ENCODE measurements at regions not wholly inside any gene's neighbourhood (a gene's known extent, or its start where the extent isn't known, plus 50 kb on each side); places are given as distances from the start of the nearest gene placed in this dataset.

- no peak overlapping the region for H3K4me3 ChIP-seq (ENCODE audit: low read length)
- no peaks in the 10 kb centered on the region for H3K9me3 ChIP-seq (replicated peaks; ENCODE audit: low read length)
- H3K9ac ChIP-seq (ENCODE audit: low read depth, low read length) = no peak overlapping the region
- H3K27me3 ChIP-seq (ENCODE audit: control insufficient read depth, insufficient read depth, low read length) = no peaks in the 10 kb centered on the region
- no peaks in the 10 kb centered on the region for H3K4me1 ChIP-seq (ENCODE audit: control insufficient read depth, insufficient read depth, low read length)
- H3K4me2 ChIP-seq (ENCODE audit: low read length) = no peak overlapping the region
- H3K36me3 ChIP-seq (ENCODE audit: insufficient read depth, low read length) = no peaks in the 10 kb centered on the region
Observed at GRCh38 chr1:173128742-173129141, 78.0 kb upstream of the TNFSF18 start.

DNA sequence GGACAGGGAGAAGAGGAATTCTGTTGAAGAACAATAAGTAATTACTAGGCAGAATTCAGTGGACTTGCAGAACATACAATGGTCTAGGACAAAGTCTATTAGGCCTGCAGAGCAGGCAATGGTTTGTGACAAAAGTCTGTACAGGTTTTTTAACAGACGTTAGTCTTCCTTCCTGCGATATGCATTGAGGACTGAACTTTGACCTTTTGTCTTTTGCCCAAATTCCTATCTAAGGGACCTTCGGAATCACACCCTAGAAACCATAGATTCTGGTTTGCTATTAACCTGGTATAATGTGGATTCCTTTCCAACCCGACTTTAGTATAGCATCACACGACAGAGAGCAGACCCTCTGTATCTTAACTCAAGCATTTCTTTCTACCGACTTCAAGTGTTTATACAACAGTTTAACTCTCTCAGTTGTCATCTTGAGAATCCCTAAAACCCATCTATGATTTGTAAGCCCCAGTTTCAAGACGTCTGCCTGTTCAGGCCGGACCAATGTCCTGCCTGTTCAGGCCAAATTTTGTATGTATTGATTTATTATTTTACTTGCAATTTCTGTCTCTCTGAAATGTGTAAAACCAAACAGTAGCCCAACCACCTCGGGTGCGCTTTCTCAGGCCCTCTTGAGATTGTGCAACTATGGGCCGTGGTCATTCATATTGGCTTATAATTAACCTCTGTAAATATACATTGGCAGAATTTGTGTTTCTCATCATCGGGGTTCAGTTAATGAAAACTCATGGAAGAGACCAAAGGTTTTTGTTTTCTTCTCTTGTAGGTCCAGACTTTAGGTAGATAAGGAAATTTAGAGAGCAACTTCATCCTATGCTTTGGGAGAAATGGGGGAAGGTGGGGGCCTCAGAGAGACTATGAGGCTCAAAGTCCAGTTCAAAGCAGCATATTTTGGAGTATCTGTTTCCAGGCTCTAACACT lies 76.9 kb upstream of the TNFSF18 start:
- H3K4me3 ChIP-seq (ENCODE audit: low read length) = no peak overlapping the region
- H3K4me1 ChIP-seq (ENCODE audit: control insufficient read depth, insufficient read depth, low read length) = peaks cover 11% of the 10 kb centered on the region
- no peak overlapping the region for H3K9ac ChIP-seq (ENCODE audit: low read depth, low read length)
- no peaks in the 10 kb centered on the region for H3K36me3 ChIP-seq (ENCODE audit: insufficient read depth, low read length)
- no peaks in the 10 kb centered on the region for H3K27me3 ChIP-seq (ENCODE audit: control insufficient read depth, insufficient read depth, low read length)
- no peak overlapping the region for H3K4me2 ChIP-seq (ENCODE audit: low read length)
- no peaks in the 10 kb centered on the region for H3K9me3 ChIP-seq (replicated peaks; ENCODE audit: low read length)

DNA sequence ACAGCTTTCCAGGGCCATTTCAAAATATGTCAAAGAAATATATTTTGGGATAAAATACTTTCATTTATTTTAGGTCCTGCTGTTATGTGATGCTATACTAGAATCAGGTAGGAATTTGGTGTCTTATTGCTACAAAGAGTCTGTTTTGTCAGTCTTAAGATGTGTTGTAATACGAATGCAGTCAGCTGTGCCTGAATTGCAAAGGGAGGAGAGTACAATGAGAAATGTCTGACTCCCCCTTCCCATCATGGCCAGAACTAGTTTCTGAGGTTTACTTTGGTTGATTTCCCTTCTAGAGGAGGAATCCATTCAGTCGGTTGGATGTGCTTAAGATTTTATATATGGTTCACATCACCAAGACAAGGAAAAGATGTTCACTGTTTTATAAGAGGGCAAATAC lies 75.7 kb upstream of the TNFSF18 start:
- Histone ChIP-seq H3K9me3 (replicated peaks; ENCODE audit: low read length) (no peaks in the 10 kb centered on the region), H3K4me1 (ENCODE audit: control insufficient read depth, insufficient read depth, low read length) (peaks cover 20% of the 10 kb centered on the region), H3K4me2 (ENCODE audit: low read length) (no peak overlapping the region), H3K36me3 (ENCODE audit: insufficient read depth, low read length) (no peaks in the 10 kb centered on the region), H3K9ac (ENCODE audit: low read depth, low read length) (no peak overlapping the region), H3K27me3 (ENCODE audit: control insufficient read depth, insufficient read depth, low read length) (no peaks in the 10 kb centered on the region), H3K4me3 (ENCODE audit: low read length) (no peak overlapping the region)

DNA sequence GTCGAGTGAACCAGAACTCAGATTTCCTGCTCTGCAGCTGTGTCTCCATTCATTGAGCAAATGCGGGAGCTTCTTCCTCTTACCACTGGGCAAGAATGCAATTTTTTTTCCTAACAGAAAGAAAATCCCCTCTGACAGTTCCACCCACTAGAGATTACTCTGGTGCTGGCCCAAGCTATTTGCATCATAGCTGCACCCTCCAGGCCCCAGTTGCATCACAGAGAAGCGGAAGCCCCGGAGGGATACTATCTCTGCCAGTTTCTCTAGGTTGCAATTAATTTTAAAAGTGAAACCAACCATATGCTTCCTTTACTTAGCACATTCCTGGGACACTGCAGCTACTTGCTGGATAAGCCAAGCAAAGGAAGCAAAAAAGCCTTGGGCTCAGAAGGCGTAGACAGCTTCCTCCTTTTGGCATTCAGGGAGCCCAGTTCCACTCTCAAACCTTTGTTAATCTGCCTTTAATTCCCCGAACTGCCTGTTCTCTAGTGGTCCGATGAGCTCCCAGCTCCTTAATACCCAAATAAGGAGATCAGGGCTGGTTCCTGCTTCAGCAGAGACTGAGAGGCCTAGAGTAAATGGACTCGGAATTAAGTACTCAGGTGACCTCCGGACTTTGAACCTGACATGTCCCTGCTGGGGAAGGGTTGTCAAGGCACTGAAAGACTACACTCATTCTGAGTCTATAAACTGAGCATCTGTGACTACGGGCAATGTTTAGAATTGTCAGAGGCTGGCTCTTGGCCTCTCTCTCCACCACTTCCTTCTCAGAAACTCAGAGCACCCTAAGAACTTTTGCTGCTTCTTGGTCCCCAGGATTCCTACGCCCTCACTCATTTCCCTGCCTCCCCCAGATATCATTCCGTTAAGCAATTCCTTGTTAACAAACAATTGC lies 72.5 kb upstream of the TNFSF18 start:
- no peaks in the 10 kb centered on the region for H3K27me3 ChIP-seq (ENCODE audit: control insufficient read depth, insufficient read depth, low read length)
- H3K9me3 ChIP-seq (replicated peaks; ENCODE audit: low read length) = no peaks in the 10 kb centered on the region
- peak overlapping the region; percentile 70 for H3K9ac ChIP-seq (ENCODE audit: low read depth, low read length)
- peak overlapping the region; percentile 86 for H3K4me2 ChIP-seq (ENCODE audit: low read length)
- H3K4me1 ChIP-seq (ENCODE audit: control insufficient read depth, insufficient read depth, low read length) = peaks cover 20% of the 10 kb centered on the region
- peak overlapping the region; percentile 56 for H3K4me3 ChIP-seq (ENCODE audit: low read length)
- no peaks in the 10 kb centered on the region for H3K36me3 ChIP-seq (ENCODE audit: insufficient read depth, low read length)

DNA sequence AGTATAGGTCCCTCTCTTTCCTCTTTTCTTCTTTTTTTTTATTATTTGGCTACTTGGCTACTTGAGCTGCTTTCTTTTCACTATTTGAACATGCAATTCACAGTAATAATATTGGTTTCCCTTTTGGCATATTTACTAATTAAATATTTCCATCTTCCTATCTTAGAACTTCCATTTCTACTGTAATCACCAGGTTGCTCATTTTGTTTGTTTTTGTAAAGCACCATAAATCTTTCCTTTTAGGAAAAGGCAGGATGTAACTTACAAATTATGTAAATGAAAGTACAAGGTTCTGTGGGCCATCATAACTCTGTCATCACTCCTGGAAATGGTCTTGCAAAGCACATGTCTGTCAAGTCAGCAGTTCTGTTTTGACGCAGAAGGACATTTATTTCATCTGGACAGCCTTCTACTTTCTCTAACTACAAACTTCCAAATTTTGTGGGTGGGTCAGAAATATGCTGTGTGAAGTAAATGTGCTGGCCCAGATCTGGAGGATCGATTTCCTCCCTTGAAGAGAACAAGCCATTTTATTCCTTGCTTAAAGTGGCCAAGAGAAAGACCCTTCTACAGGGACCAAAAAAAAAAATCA lies 71.7 kb upstream of the TNFSF18 start:
- peak overlapping the region; percentile 56 for H3K4me3 ChIP-seq (ENCODE audit: low read length)
- H3K4me1 ChIP-seq (ENCODE audit: control insufficient read depth, insufficient read depth, low read length) = peaks cover 20% of the 10 kb centered on the region
- peak overlapping the region; percentile 70 for H3K9ac ChIP-seq (ENCODE audit: low read depth, low read length)
- H3K9me3 ChIP-seq (replicated peaks; ENCODE audit: low read length) = no peaks in the 10 kb centered on the region
- H3K36me3 ChIP-seq (ENCODE audit: insufficient read depth, low read length) = no peaks in the 10 kb centered on the region
- peak overlapping the region; percentile 86 for H3K4me2 ChIP-seq (ENCODE audit: low read length)
- no peaks in the 10 kb centered on the region for H3K27me3 ChIP-seq (ENCODE audit: control insufficient read depth, insufficient read depth, low read length)

DNA sequence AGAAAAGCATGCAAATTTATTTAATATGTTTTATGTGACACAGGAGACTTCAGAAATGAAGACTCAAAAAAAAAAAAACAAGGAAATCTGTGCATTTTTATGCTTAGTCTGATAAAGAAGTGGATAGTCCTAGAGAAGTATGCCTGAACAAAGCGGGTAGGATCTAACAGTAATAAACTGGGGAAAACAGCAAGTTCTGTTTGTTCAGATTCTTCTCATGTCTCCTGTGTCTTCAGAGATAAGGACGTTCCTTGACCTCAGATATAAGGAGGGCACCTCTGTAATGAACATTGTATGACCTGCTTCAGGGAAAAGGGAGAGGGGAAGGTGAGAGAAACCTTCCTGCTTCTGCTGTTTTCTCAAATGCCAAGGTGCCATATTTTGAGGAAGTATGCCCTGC lies 67.7 kb upstream of the TNFSF18 start:
- Histone ChIP-seq H3K9ac (ENCODE audit: low read depth, low read length) (no peak overlapping the region), H3K27me3 (ENCODE audit: control insufficient read depth, insufficient read depth, low read length) (no peaks in the 10 kb centered on the region), H3K4me1 (ENCODE audit: control insufficient read depth, insufficient read depth, low read length) (peaks cover 17% of the 10 kb centered on the region), H3K36me3 (ENCODE audit: insufficient read depth, low read length) (no peaks in the 10 kb centered on the region), H3K9me3 (replicated peaks; ENCODE audit: low read length) (no peaks in the 10 kb centered on the region), H3K4me3 (ENCODE audit: low read length) (no peak overlapping the region), H3K4me2 (ENCODE audit: low read length) (no peak overlapping the region)

GRCh38 chr1:173117761-173118160 lies 67.0 kb upstream of the TNFSF18 start:
- H3K9ac ChIP-seq (ENCODE audit: low read depth, low read length) = no peak overlapping the region
- no peak overlapping the region for H3K4me2 ChIP-seq (ENCODE audit: low read length)
- H3K4me1 ChIP-seq (ENCODE audit: control insufficient read depth, insufficient read depth, low read length) = peaks cover 16% of the 10 kb centered on the region
- H3K4me3 ChIP-seq (ENCODE audit: low read length) = no peak overlapping the region
- H3K9me3 ChIP-seq (replicated peaks; ENCODE audit: low read length) = no peaks in the 10 kb centered on the region
- H3K27me3 ChIP-seq (ENCODE audit: control insufficient read depth, insufficient read depth, low read length) = no peaks in the 10 kb centered on the region
- H3K36me3 ChIP-seq (ENCODE audit: insufficient read depth, low read length) = no peaks in the 10 kb centered on the region

DNA sequence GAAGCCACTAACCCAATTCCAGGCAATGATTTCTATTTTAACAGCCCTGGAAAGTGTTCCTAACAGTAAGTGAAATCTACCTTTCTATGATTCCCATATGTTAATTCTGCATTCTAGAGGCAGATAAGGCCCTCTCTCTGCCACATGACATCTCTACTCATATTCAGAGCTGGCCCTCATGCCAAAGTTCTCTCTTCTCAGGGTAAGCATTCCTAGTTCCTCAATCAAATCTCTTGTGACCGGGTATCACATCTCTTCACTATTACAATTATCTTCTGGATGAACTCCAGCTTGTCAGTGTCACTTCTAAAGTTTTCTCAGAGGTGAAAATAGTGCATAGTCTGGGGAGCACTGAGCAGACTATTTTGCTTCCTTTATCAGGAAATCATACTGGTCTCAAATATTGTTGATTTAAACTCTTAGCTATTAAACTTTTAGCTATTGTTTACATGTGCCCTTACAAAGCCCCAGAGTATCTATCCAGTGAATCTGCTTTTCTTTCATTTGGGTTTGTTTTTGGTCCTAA lies 66.4 kb upstream of the TNFSF18 start:
- Histone ChIP-seq H3K4me3 (ENCODE audit: low read length) (no peak overlapping the region), H3K9me3 (replicated peaks; ENCODE audit: low read length) (no peaks in the 10 kb centered on the region), H3K27me3 (ENCODE audit: control insufficient read depth, insufficient read depth, low read length) (no peaks in the 10 kb centered on the region), H3K4me2 (ENCODE audit: low read length) (no peak overlapping the region), H3K9ac (ENCODE audit: low read depth, low read length) (no peak overlapping the region), H3K4me1 (ENCODE audit: control insufficient read depth, insufficient read depth, low read length) (peaks cover 11% of the 10 kb centered on the region), H3K36me3 (ENCODE audit: insufficient read depth, low read length) (no peaks in the 10 kb centered on the region)

DNA sequence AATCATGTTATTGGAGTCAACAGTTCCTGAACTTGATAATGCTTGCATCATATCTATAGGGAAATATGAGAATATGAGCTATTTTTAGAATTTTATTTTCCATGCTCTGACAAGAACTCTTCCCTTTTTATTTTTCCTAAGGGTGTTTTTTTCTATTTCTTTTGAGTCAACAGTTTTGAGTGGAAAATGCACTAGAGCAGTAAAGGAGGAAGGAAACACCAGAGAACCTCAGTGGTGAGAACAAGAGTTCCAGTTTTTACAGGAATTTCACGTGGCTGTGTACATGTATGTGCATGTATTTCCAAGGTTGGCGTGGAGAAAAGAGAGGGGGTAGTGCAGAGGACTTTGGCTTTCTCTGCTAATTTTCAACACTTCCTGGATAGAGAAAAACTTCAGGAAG lies 63.6 kb upstream of the TNFSF18 start:
- H3K36me3 ChIP-seq (ENCODE audit: insufficient read depth, low read length) = no peaks in the 10 kb centered on the region
- H3K9me3 ChIP-seq (replicated peaks; ENCODE audit: low read length) = no peaks in the 10 kb centered on the region
- H3K27me3 ChIP-seq (ENCODE audit: control insufficient read depth, insufficient read depth, low read length) = no peaks in the 10 kb centered on the region
- peaks cover 11% of the 10 kb centered on the region for H3K4me1 ChIP-seq (ENCODE audit: control insufficient read depth, insufficient read depth, low read length)
- H3K9ac ChIP-seq (ENCODE audit: low read depth, low read length) = no peak overlapping the region
- no peak overlapping the region for H3K4me2 ChIP-seq (ENCODE audit: low read length)
- H3K4me3 ChIP-seq (ENCODE audit: low read length) = no peak overlapping the region

GRCh38 chr1:173113015-173113741 lies 62.4 kb upstream of the TNFSF18 start:
- Histone ChIP-seq H3K4me2 (ENCODE audit: low read length) (no peak overlapping the region), H3K9me3 (replicated peaks; ENCODE audit: low read length) (no peaks in the 10 kb centered on the region), H3K4me1 (ENCODE audit: control insufficient read depth, insufficient read depth, low read length) (peaks cover 11% of the 10 kb centered on the region), H3K36me3 (ENCODE audit: insufficient read depth, low read length) (no peaks in the 10 kb centered on the region), H3K9ac (ENCODE audit: low read depth, low read length) (no peak overlapping the region), H3K27me3 (ENCODE audit: control insufficient read depth, insufficient read depth, low read length) (no peaks in the 10 kb centered on the region), H3K4me3 (ENCODE audit: low read length) (no peak overlapping the region)
